ENCODE measurements at regions not wholly inside any gene's neighbourhood (a gene's known extent, or its start where the extent isn't known, plus 50 kb on each side); places are given as distances from the start of the nearest gene placed in this dataset.
A peak's percentile ranks its signal among the peaks of the same experiment; 100 is the strongest.

DNA sequence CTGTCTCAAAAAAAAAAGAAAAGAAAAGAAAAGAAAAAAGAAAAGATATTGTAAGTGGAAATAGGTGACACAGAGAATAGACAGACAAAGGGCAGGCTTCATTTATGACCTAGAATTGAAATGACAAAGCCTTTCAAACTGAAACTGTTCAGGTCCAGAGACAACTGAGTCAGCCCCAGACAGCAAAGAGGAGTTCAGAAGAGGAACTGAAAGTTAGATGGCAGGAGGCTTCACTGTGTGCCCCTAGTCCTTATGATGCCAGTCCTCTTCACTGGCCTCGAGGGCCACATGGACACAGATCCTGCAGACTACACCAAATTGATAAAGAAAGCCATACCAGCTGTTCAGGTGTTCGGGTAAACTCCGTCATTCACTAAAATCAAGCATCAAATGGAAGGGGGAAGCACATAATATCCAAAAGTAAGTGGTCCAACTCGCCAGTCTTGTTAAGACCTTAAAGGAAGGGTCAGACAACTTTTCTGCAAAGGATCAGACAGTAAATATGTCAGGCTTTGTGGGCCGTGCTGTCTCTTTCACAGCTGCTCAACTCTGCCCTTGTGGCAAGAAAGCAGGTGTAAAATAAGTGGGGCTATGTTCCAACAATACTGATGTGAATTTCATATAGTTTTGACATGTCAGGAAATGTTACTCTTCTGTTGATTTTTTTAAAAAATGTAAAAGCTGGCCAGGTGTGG lies 231.9 kb upstream of the MGAT5 start:
- H3K4me3 ChIP-seq (ENCODE audit: low read depth, low read length) = no peak overlapping the region
- TF ChIP-seq POLR2A (IDR thresholded peaks at IDR 0.05; ENCODE audit: extremely low read depth, insufficient read length) = no peak
- TF ChIP-seq, protein P1, sequence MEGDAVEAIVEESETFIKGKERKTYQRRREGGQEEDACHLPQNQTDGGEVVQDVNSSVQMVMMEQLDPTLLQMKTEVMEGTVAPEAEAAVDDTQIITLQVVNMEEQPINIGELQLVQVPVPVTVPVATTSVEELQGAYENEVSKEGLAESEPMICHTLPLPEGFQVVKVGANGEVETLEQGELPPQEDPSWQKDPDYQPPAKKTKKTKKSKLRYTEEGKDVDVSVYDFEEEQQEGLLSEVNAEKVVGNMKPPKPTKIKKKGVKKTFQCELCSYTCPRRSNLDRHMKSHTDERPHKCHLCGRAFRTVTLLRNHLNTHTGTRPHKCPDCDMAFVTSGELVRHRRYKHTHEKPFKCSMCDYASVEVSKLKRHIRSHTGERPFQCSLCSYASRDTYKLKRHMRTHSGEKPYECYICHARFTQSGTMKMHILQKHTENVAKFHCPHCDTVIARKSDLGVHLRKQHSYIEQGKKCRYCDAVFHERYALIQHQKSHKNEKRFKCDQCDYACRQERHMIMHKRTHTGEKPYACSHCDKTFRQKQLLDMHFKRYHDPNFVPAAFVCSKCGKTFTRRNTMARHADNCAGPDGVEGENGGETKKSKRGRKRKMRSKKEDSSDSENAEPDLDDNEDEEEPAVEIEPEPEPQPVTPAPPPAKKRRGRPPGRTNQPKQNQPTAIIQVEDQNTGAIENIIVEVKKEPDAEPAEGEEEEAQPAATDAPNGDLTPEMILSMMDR (IDR thresholded peaks at IDR 0.05; ENCODE audit: low read depth, low read length) = no peak
- TF ChIP-seq, protein P2, sequence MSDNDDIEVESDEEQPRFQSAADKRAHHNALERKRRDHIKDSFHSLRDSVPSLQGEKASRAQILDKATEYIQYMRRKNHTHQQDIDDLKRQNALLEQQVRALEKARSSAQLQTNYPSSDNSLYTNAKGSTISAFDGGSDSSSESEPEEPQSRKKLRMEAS (IDR thresholded peaks at IDR 0.05; ENCODE audit: low read depth, low read length) = no peak
- no peak for TF ChIP-seq MYC (IDR thresholded peaks at IDR 0.05; ENCODE audit: low read depth, low read length)
- peak; percentile 11 for DNase-seq (ENCODE audit: low read depth)

DNA sequence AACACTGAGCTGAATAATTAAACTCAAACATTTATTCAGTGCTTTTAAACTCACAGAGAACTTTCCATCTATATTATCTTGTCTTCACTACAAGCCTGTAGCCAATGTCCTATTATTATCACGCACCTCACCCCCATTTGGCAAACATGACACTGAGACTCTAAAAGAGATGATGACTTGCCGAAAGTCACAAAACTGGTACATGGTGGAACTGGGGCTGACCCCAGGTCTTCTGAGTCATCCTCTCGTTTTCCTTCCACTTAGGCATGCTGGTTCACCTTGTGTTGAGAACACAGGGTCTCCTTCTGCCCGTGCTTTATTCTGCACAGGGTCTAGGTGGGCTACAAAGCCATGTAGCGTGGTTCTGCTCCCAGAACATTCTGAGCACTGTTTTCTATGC lies 230.0 kb upstream of the MGAT5 start:
- TF ChIP-seq, protein P1 (IDR thresholded peaks at IDR 0.05; ENCODE audit: low read depth, low read length) = no peak
- no peak for TF ChIP-seq POLR2A (IDR thresholded peaks at IDR 0.05; ENCODE audit: extremely low read depth, insufficient read length)
- TF ChIP-seq, protein P2 (IDR thresholded peaks at IDR 0.05; ENCODE audit: low read depth, low read length) = no peak
- TF ChIP-seq MYC (IDR thresholded peaks at IDR 0.05; ENCODE audit: low read depth, low read length) = no peak
- DNase-seq (ENCODE audit: low read depth) = no peak
- H3K4me3 ChIP-seq (ENCODE audit: low read depth, low read length) = no peak overlapping the region

DNA sequence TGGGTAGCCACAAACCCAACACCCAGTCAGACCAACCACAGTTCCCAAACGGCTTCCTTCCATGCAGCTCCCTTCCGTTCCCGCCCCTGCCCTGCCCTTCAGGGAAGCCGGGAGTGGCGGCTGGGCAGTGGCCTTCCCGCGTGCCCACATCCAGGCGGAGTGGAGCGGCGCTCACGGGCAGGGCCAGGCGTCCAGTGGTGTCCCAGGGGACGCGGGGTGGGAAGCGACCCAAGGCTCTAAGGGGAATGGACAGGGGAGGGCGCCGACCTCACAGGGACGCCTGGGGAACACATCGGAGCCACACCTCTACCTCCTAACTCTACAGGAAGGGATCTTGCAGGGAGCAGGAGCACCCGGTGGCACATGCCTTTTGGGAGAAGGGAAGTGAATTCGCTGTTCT lies 225.9 kb upstream of the MGAT5 start:
- no peak overlapping the region for H3K4me3 ChIP-seq (ENCODE audit: low read depth, low read length)
- TF ChIP-seq, protein P2 (IDR thresholded peaks at IDR 0.05; ENCODE audit: low read depth, low read length) = no peak
- TF ChIP-seq MYC (IDR thresholded peaks at IDR 0.05; ENCODE audit: low read depth, low read length) (no peak), POLR2A (IDR thresholded peaks at IDR 0.05; ENCODE audit: extremely low read depth, insufficient read length) (no peak)
- TF ChIP-seq, protein P1 (IDR thresholded peaks at IDR 0.05; ENCODE audit: low read depth, low read length) = no peak
- DNase-seq (ENCODE audit: low read depth) = no peak

DNA sequence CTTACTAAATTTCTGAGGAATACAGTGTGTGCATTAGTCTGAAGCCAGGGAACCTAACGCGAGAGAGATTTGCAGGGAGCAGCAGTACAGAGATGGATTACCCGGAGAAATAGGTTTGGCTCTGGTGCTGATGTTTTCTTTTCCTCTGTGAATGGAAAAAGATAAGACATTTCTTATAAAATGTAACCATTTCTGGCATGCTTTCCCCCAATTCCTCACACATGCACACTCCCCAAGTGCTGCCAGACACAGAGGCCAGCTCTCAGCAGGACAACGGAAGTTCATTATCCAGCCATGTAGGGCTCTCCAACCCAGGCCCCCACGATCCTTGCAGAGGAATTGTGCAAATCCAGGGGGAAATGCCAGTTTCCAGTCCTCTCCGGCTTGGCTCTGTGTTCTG lies 224.5 kb upstream of the MGAT5 start:
- TF ChIP-seq MYC (IDR thresholded peaks at IDR 0.05; ENCODE audit: low read depth, low read length) (no peak), POLR2A (IDR thresholded peaks at IDR 0.05; ENCODE audit: extremely low read depth, insufficient read length) (no peak)
- TF ChIP-seq, protein P2 (IDR thresholded peaks at IDR 0.05; ENCODE audit: low read depth, low read length) = no peak
- TF ChIP-seq, protein P1 (IDR thresholded peaks at IDR 0.05; ENCODE audit: low read depth, low read length) = no peak
- no peak overlapping the region for H3K4me3 ChIP-seq (ENCODE audit: low read depth, low read length)
- DNase-seq (ENCODE audit: low read depth) = no peak

DNA sequence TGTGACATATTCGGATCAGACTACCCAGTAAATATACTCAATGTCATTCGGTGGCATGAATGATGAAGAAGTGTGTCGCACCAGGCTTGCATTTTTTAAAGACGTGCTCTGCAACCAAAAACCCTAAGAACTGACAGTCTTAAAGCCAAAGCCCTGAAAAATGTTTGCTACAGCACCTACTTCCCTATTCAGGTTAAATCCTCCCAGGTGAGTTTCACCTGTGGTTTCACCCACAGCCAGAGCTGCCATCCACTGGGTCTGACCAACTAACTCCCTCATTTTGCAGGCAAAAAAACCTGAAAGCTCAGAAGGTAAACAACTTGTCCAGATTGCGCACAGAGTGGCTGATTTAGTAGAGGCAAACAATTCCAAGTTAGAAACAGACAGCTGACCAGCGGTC lies 222.3 kb upstream of the MGAT5 start:
- H3K4me3 ChIP-seq (ENCODE audit: low read depth, low read length) = no peak overlapping the region
- TF ChIP-seq, protein P2 (IDR thresholded peaks at IDR 0.05; ENCODE audit: low read depth, low read length) = no peak
- TF ChIP-seq POLR2A (IDR thresholded peaks at IDR 0.05; ENCODE audit: extremely low read depth, insufficient read length) (no peak), MYC (IDR thresholded peaks at IDR 0.05; ENCODE audit: low read depth, low read length) (no peak)
- TF ChIP-seq, protein P1 (IDR thresholded peaks at IDR 0.05; ENCODE audit: low read depth, low read length) = no peak
- DNase-seq (ENCODE audit: low read depth) = no peak

All from NB4 (cell line).